ENCODE measurements at regions not wholly inside any gene's neighbourhood (a gene's known extent, or its start where the extent isn't known, plus 50 kb on each side); places are given as distances from the start of the nearest gene placed in this dataset.
A peak's percentile ranks its signal among the peaks of the same experiment; 100 is the strongest.

DNA sequence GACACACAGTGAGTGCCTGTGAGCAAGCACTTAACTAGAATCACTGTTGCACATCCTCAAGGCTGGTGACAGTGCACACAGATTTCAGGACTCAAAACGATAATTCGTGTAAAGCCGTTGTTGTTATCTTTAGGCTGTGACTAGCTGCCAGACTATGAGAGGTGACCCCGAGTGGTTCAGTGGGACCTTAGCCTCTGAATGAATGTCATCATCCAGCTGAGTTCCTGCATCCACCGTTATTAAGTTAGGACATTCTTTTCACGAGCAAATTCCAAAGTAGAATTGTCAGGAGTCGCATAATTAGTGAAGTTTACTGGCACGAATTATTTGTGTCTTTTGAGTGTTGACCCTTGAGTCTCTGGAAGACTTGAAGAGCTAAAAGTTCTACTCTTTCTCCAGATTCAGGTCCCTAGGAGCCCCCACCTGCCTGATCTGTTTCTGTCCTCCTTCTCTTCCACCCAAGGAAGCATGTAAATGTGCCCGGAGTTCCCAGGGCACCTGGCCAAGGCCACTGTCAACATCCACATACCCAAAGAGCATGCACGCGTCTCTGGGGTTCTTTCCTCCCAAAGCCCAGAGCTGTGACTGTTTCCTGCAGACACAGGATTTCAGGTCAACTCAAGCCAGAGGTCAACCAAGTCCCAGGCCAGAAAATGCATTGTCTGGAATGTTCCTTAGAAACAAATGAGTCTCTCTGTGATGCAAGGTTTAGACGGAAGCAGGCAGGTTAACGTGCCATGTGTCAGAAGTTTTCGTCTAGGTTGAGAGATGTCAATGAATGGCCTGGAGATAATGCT, 207.2 kb downstream of the TOMM20 start:
- no peaks in the 10 kb centered on the region for H3K79me2 ChIP-seq (ENCODE audit: control insufficient read depth, insufficient read depth, low read length)
- H3K9me1 ChIP-seq (ENCODE audit: control insufficient read depth, insufficient read depth, low read length) = no peaks in the 10 kb centered on the region
- no peak overlapping the region for H3K27ac ChIP-seq (ENCODE audit: extremely low read depth, low read depth, low read length)
- 29% methylated on average over 14 of the region's 14 CpGs for WGBS (ENCODE audit: insufficient coverage, low coverage, missing lambda C conversion rate)
- H3K27me3 ChIP-seq (ENCODE audit: control insufficient read depth in 2 of 2, insufficient read depth in 2 of 2, low read length in 2 of 2) = no peaks in the 10 kb centered on the region
- BruUV-seq (replicated peaks) = no TSS peak
- CTCF ChIA-PET (ENCODE audit: low intra/inter-chr PET ratio) = no interaction called here
- ATAC-seq (no peak), DNase-seq (ENCODE audit: extremely low read depth in 1 of 4, low spot score in 3 of 4) (no peak), FAIRE-seq (no peak)
- no peaks in the 10 kb centered on the region for H3K36me3 ChIP-seq (ENCODE audit: control insufficient read depth, insufficient read depth, low read length)
- H3K9me3 ChIP-seq (replicated peaks; ENCODE audit: control insufficient read depth, insufficient read depth, low read depth, low read length) = no peaks in the 10 kb centered on the region; the same call in 1 of the 2 replicates
- H3K4me2 ChIP-seq (ENCODE audit: insufficient read depth, low read length) = no peak overlapping the region
- H4K20me1 ChIP-seq (replicated peaks; ENCODE audit: control insufficient read depth, insufficient read depth, low read length) = no peaks in the 10 kb centered on the region
- no peak for TF ChIP-seq ZNF764 (CRISPR knock-in tag; IDR thresholded peaks at IDR 0.05; ENCODE audit: low read depth)
- TF ChIP-seq, protein P1, sequence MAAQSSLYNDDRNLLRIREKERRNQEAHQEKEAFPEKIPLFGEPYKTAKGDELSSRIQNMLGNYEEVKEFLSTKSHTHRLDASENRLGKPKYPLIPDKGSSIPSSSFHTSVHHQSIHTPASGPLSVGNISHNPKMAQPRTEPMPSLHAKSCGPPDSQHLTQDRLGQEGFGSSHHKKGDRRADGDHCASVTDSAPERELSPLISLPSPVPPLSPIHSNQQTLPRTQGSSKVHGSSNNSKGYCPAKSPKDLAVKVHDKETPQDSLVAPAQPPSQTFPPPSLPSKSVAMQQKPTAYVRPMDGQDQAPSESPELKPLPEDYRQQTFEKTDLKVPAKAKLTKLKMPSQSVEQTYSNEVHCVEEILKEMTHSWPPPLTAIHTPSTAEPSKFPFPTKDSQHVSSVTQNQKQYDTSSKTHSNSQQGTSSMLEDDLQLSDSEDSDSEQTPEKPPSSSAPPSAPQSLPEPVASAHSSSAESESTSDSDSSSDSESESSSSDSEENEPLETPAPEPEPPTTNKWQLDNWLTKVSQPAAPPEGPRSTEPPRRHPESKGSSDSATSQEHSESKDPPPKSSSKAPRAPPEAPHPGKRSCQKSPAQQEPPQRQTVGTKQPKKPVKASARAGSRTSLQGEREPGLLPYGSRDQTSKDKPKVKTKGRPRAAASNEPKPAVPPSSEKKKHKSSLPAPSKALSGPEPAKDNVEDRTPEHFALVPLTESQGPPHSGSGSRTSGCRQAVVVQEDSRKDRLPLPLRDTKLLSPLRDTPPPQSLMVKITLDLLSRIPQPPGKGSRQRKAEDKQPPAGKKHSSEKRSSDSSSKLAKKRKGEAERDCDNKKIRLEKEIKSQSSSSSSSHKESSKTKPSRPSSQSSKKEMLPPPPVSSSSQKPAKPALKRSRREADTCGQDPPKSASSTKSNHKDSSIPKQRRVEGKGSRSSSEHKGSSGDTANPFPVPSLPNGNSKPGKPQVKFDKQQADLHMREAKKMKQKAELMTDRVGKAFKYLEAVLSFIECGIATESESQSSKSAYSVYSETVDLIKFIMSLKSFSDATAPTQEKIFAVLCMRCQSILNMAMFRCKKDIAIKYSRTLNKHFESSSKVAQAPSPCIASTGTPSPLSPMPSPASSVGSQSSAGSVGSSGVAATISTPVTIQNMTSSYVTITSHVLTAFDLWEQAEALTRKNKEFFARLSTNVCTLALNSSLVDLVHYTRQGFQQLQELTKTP (IDR thresholded peaks at IDR 0.05; ENCODE audit: low read depth in 1 of 2, partially characterized antibody in 2 of 2) = no peak
- 0 out of 4 replicates have a peak, but pooled peaks of 1 of the 2 experiments have one; percentile 11 for TF ChIP-seq KDM1A (IDR thresholded peaks at IDR 0.05)
- no peak for TF ChIP-seq NFE2L1 (tag; IDR thresholded peaks at IDR 0.05; ENCODE audit: borderline replicate concordance, low read depth)
- no peak overlapping the region for H3K9ac ChIP-seq (ENCODE audit: insufficient read depth in 1 of 2, low read depth in 2 of 2, low read length in 2 of 2)
- H2AFZ ChIP-seq (ENCODE audit: low read depth, low read length) = no peak overlapping the region; the same call in 1 of the 2 replicates
- H3K4me1 ChIP-seq (replicated peaks in 1 of 2; ENCODE audit: control insufficient read depth in 2 of 2, insufficient read depth in 2 of 2, low read length in 2 of 2) = peaks cover 12 to 19% of the 10 kb centered on the region in 2 experiments; a peak in 4 of 5 replicates
- in situ Hi-C loops (cut with MboI) = no loop called here
- intact Hi-C loops (cut with micrococcal nuclease) = no loop called here
- H3K4me3 ChIP-seq = no peak overlapping the region
- POLR2A ChIA-PET = no interaction called here

Data from K562 (cell line).